Heart right ventricle (tissue), 16 donors: ENCODE measurements at regions not wholly inside any gene's neighbourhood (a gene's known extent, or its start where the extent isn't known, plus 50 kb on each side); places are given as distances from the start of the nearest gene placed in this dataset.

Experiments
- ATAC-seq, 8 donors: fragments of 200-7000 bp; cut with Tn5 transposase; one replicate each; pipeline ENCODE4 v1.9.1; 2020; ENCODE audit warnings: mild to moderate bottlenecking in 8 of 8, moderate library complexity in 8 of 8, moderate number of reproducible peaks in 1 of 8
- DNase-seq, 2 donors: peaks; one replicate each; pipeline ENCODE4 v3.0.0-alpha.2; 2020
- H3K27ac ChIP-seq, 10 donors: fragments of 200-600 bp; sonication (generic) in 2 of 10; one replicate each; pipeline versions ENCODE4 v1.5.0 to v1.8.0; 2020 to 2022; ENCODE audit warnings: mild to moderate bottlenecking in 3 of 10
- H3K27me3 ChIP-seq, 7 donors: fragments of 200-600 bp; one replicate each; pipeline ENCODE4 v1.8.0; 2021 to 2022; ENCODE audit warnings: mild to moderate bottlenecking in 2 of 7
- H3K36me3 ChIP-seq, 9 donors: fragments of 200-600 bp; sonication (generic) in 1 of 9; one replicate each; pipeline versions ENCODE4 v1.5.0 to v1.8.0; 2020 to 2022; ENCODE audit warnings: mild to moderate bottlenecking in 2 of 9
- H3K4me1 ChIP-seq, 9 donors: fragments of 200-600 bp; sonication (generic) in 1 of 9; one replicate each; pipeline versions ENCODE4 v1.5.0 to v1.8.0; 2020 to 2022; ENCODE audit warnings: mild to moderate bottlenecking in 4 of 9
- H3K4me3 ChIP-seq, 10 donors: fragments of 200-600 bp; sonication (generic) in 2 of 10; one replicate each; pipeline versions ENCODE4 v1.5.0 to v1.8.0; 2020 to 2022; ENCODE audit warnings: mild to moderate bottlenecking in 7 of 10, moderate library complexity in 2 of 10
- H3K9me3 ChIP-seq, 11 donors: fragments of 200-600 bp in 10 of 11; sonication (generic) in 2 of 11; one replicate each; pipeline versions ENCODE4 v1.5.0 to v1.8.0; 2013 to 2022; ENCODE audit warnings: mild to moderate bottlenecking in 2 of 11, control low read depth in 1 of 11, moderate library complexity in 1 of 11
- CTCF ChIP-seq, 9 donors: fragments of 200-600 bp; sonication (generic) in 2 of 9; IDR thresholded peaks; one replicate each; pipeline versions ENCODE4 v1.5.0 to v1.8.0; 2021 to 2022; ENCODE audit warnings: antibody characterized with exemption in 9 of 9, mild to moderate bottlenecking in 5 of 9, moderate library complexity in 1 of 9
- WGBS, 2 donors: extraction: QIAGEN DNeasy Blood & Tissue Kit; methylation state at CpG; one replicate each; pipeline ENCODE4 v1.1.7; 2013; ENCODE audit warnings: inconsistent platforms in 1 of 2; 5-methylcytosine and 5-hydroxymethylcytosine counted together
- intact Hi-C, 10 donors: fragments of 100-400 bp; cut with DNase I; formaldehyde crosslinking; loops; one replicate each; pipeline versions ENCODE4 v1.11.1 to v1.14.2; 2022
- donor health status: Arrhythmogenic right ventricular cardiomyopathy.
- donor health status: ischemic (EF 13 %, LVEDD 7.1; RV severe dilation, severe dysfunction).
- donor health status: healthy with polysubstance abuse.
- donor health status: DM: no; HTN: yes; CAD: no.
- donor health status: DM: no; HTN: no; CAD: no.
- donor health status: ischemic (EF 25% LVEDD 6.9; RV normal size, moderate dysfunction).
- donor health status: ischemic (EF 25% LVEDD 5.7; RV mildly dilated, moderate dysfunction).
- donor health status: healthy.
- donor health status: DM: yes; HTN: yes; CAD: no.
- donor health status: Ischemic cardiomyopathy.
- donor health status: ischemic (EF 35%, LVEDD 5.7; RV mildly dilated, moderate dysfunction).
- donor health status: nonischemic (EF 11% LVEDD 7.7; RV severe dilation, severe dysfunction).
- donor health status: DM: yes; HTN: yes; CAD: no.
- donor health status: PGD.
- donor health status: ischemic (EF 29% LVEDD 5.4; RV normal size, mild dysfunction).
- donor health status: nonischemic (EF 23%, LVEDD 6.1; RV moderate dilation, normal function).

- no peak overlapping the region for H3K4me3 ChIP-seq
- intact Hi-C loops, result no loop called here
- DNase-seq (no peak), ATAC-seq (no peak)
- TF ChIP-seq CTCF (IDR thresholded peaks at IDR 0.05), result no peak
- WGBS, 2 donors, result 75 to 87% methylated on average over 2 of the region's 2 CpGs
- H3K4me1 ChIP-seq, result peaks cover 0 to 14% (median 3%) of the 10 kb centered on the region in 9 donors
- peaks cover 0 to 5% (median 0%) of the 10 kb centered on the region in 11 donors for H3K9me3 ChIP-seq
- H3K27me3 ChIP-seq, result no peaks in the 10 kb centered on the region
- no peaks in the 10 kb centered on the region for H3K36me3 ChIP-seq
- no peak overlapping the region for H3K27ac ChIP-seq
Observed at GRCh38 chr6:139931747-139932146, 557.3 kb upstream of the CITED2 start.

DNA sequence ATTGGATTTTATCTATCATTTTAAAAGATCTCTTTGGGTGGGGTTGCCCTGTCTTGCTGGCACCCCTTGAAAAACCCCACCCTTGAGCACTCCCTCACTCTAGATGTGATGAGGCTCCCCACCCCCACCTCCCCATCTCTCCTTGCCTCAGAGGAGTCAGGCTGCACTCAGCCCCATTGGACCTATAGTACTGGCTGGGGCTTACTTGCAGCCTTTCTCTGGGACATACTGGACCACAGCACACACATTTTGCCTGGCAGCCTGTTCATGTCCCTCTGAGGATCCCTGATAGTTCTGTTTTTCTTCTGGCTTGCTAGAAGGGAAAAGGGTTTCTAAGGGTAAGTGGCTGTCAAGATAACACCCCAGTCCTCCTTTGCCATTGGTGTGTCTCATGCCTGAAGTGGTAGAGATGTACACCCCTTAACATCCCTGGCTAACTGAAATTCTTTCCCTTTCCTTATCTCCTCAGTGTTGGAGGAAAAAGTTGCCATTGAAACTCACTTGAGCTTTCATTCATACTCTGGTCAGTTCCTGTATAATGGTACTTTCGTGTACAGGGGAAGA, 553.4 kb upstream of the CITED2 start:
- Histone ChIP-seq H3K36me3 (no peaks in the 10 kb centered on the region), H3K4me3 (no peak overlapping the region), H3K27ac (no peak overlapping the region), H3K4me1 (peaks cover 0 to 21% (median 6%) of the 10 kb centered on the region in 9 donors), H3K27me3 (no peaks in the 10 kb centered on the region), H3K9me3 (peaks cover 0 to 5% (median 0%) of the 10 kb centered on the region in 11 donors)
- DNase-seq (no peak), ATAC-seq (peak in 7 of 8 donors; percentile 43 to 76 (median 50))
- WGBS, 2 donors, result 36 to 41% methylated on average over 1 of the region's 1 CpG
- intact Hi-C loops, result no loop called here
- no peak for TF ChIP-seq CTCF (IDR thresholded peaks at IDR 0.05)

- Histone ChIP-seq H3K27me3 (no peaks in the 10 kb centered on the region), H3K27ac (no peak overlapping the region), H3K9me3 (peaks cover 0 to 5% (median 0%) of the 10 kb centered on the region in 11 donors), H3K4me3 (no peak overlapping the region), H3K36me3 (no peaks in the 10 kb centered on the region), H3K4me1 (peaks cover 0 to 21% (median 6%) of the 10 kb centered on the region in 9 donors)
- no peak for DNase-seq
- peak in 5 of 9 donors; percentile 9 to 32 (median 11) for TF ChIP-seq CTCF (IDR thresholded peaks at IDR 0.05)
- no peak for ATAC-seq
- 90 to 94% methylated on average over 2 of the region's 2 CpGs for WGBS, 2 donors
- intact Hi-C loops, result no loop called here
Observed at GRCh38 chr6:139927236-139927635, 552.8 kb upstream of the CITED2 start.

GRCh38 chr6:139926711-139927110, 552.3 kb upstream of the CITED2 start:
- ATAC-seq (peak in 3 of 8 donors; percentile 7 to 24 (median 13)), DNase-seq (no peak)
- no peaks in the 10 kb centered on the region for H3K36me3 ChIP-seq
- H3K9me3 ChIP-seq, result peaks cover 0 to 5% (median 0%) of the 10 kb centered on the region in 11 donors
- H3K27me3 ChIP-seq, result no peaks in the 10 kb centered on the region
- peak overlapping the region in 1 of 10 donors; percentile 10 for H3K27ac ChIP-seq
- peaks cover 0 to 21% (median 6%) of the 10 kb centered on the region in 9 donors for H3K4me1 ChIP-seq
- TF ChIP-seq CTCF (IDR thresholded peaks at IDR 0.05), result no peak
- intact Hi-C loops, result no loop called here
- WGBS, 2 donors, result 83 to 95% methylated on average over 3 of the region's 3 CpGs
- H3K4me3 ChIP-seq, result no peak overlapping the region
